OCI-LY1 (cell line): ENCODE measurements at regions not wholly inside any gene's neighbourhood (a gene's known extent, or its start where the extent isn't known, plus 50 kb on each side); places are given as distances from the start of the nearest gene placed in this dataset.

Experiments used
- H2AFZ ChIP-seq: fragments of 200-600 bp; sonication (generic), shearing (Covaris generic); 2 replicates; pipeline ENCODE4 v1.6.0; 2014; ENCODE audit warnings: antibody characterized with exemption, mild to moderate bottlenecking, low read length
- H3F3A ChIP-seq: fragments of 200-600 bp; sonication (generic), shearing (Covaris generic); 2 replicates; pipeline ENCODE4 v1.6.0; 2014; ENCODE audit warnings: mild to moderate bottlenecking, antibody characterized with exemption, low read length, moderate library complexity; ENCODE audit not compliant: insufficient read depth
- H3K27ac ChIP-seq: fragments of 200-600 bp; sonication (generic); 2 replicates; pipeline ENCODE4 v1.5.1; 2014; ENCODE audit warnings: low read length, mixed run types, mild to moderate bottlenecking, low read depth; ENCODE audit not compliant: poor library complexity, severe bottlenecking
- H3K27me3 ChIP-seq: fragments of 200-600 bp; sonication (generic); 2 replicates; pipeline ENCODE4 v1.6.0; 2014; ENCODE audit warnings: antibody characterized with exemption, mild to moderate bottlenecking, low read length, moderate library complexity; ENCODE audit not compliant: insufficient read depth
- H3K36me3 ChIP-seq: fragments of 200-600 bp; sonication (generic); 2 replicates; pipeline ENCODE4 v1.6.1; 2014; ENCODE audit warnings: mild to moderate bottlenecking, antibody characterized with exemption, low read length, moderate library complexity, mixed read lengths; ENCODE audit not compliant: insufficient read depth
- H3K4me1 ChIP-seq: fragments of 200-600 bp; sonication (generic); 2 replicates; pipeline ENCODE4 v1.5.1; 2014; ENCODE audit warnings: mild to moderate bottlenecking, low read length, moderate library complexity; ENCODE audit not compliant: insufficient read depth, severe bottlenecking
- H3K4me2 ChIP-seq: fragments of 200-600 bp; sonication (generic), shearing (Covaris generic); 2 replicates; pipeline ENCODE4 v1.6.1; 2014; ENCODE audit warnings: low read length
- H3K4me3 ChIP-seq: fragments of 200-600 bp; sonication (generic); 2 replicates; pipeline ENCODE4 v1.5.1; 2014; ENCODE audit warnings: low read length, low read depth, mild to moderate bottlenecking, mixed read lengths; ENCODE audit not compliant: poor library complexity, severe bottlenecking
- H3K79me2 ChIP-seq: fragments of 200-600 bp; shearing (Covaris generic); 2 replicates; pipeline ENCODE4 v1.6.1; 2016; ENCODE audit warnings: mixed run types, low read length, mixed read lengths; ENCODE audit not compliant: insufficient read depth
- H3K9ac ChIP-seq: fragments of 200-600 bp; sonication (generic), shearing (Covaris generic); 2 replicates; pipeline ENCODE4 v1.6.1; 2014; ENCODE audit warnings: mild to moderate bottlenecking, low read length, mixed read lengths
- H3K9me2 ChIP-seq: fragments of 200-600 bp; sonication (generic), shearing (Covaris generic); 2 replicates; pipeline ENCODE4 v1.6.1; 2014; ENCODE audit warnings: low read depth, mild to moderate bottlenecking, low read length, mixed read lengths
- H3K9me3 ChIP-seq: fragments of 200-600 bp; shearing (Covaris generic); 2 replicates; pipeline ENCODE4 v1.6.1; 2014; ENCODE audit warnings: low read length, mixed read lengths
- H4K20me1 ChIP-seq: fragments of 200-600 bp; sonication (generic), shearing (Covaris generic); 2 replicates; pipeline ENCODE4 v1.6.0; 2016; ENCODE audit warnings: mild to moderate bottlenecking, low read length; ENCODE audit not compliant: insufficient read depth
- EZH2 ChIP-seq: fragments of 200-600 bp; sonication (generic), shearing (Covaris generic); IDR thresholded peaks from 2 replicates; pipeline ENCODE4 v1.8.0; 2017; ENCODE audit warnings: borderline replicate concordance, mixed run types, mild to moderate bottlenecking, antibody characterized with exemption, low read length, moderate library complexity, mixed read lengths
- TF ChIP-seq, protein P1 (sequence below): fragments of 200-600 bp; sonication (generic), shearing (Covaris generic); IDR thresholded peaks from 2 replicates; pipeline ENCODE4 v1.5.1; 2017; ENCODE audit warnings: mild to moderate bottlenecking, antibody characterized with exemption, low read length, moderate library complexity, mixed read lengths

DNA sequence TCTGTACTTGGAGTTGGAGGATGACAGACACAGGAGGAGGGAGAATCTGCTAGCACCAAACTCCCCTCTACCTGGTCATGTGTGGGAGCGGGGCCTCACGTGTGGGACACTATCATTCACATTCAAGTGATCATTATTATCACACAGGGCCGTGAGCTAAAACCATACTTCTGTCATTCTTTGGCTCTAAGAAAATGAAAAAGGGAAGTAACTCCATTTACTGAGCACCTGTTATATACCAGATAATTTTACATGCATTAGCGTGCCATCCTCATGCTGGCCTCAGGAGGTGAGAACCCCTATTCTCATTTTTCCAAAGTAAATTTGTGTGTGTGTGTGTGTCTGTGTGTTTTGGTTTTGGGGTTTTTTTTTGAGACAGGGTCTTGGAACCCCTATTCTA, 150.1 kb downstream of the GLI2 start:
- H3K4me1 ChIP-seq, result no peaks in the 10 kb centered on the region
- H3K4me3 ChIP-seq, result no peak overlapping the region
- H3K9me3 ChIP-seq, result no peaks in the 10 kb centered on the region
- H3K9me2 ChIP-seq, result no peaks in the 10 kb centered on the region
- no peaks in the 10 kb centered on the region for H4K20me1 ChIP-seq
- no peak overlapping the region for H3K27ac ChIP-seq
- no peaks in the 10 kb centered on the region for H3K79me2 ChIP-seq
- no peak overlapping the region for H2AFZ ChIP-seq
- H3K27me3 ChIP-seq, result peaks cover 4% of the 10 kb centered on the region; the same call in 1 of the 2 replicates
- no peaks in the 10 kb centered on the region for H3F3A ChIP-seq
- H3K4me2 ChIP-seq, result no peak overlapping the region
- no peaks in the 10 kb centered on the region for H3K36me3 ChIP-seq
- no peak overlapping the region for H3K9ac ChIP-seq
- TF ChIP-seq EZH2, result no peak
- TF ChIP-seq, protein P1, sequence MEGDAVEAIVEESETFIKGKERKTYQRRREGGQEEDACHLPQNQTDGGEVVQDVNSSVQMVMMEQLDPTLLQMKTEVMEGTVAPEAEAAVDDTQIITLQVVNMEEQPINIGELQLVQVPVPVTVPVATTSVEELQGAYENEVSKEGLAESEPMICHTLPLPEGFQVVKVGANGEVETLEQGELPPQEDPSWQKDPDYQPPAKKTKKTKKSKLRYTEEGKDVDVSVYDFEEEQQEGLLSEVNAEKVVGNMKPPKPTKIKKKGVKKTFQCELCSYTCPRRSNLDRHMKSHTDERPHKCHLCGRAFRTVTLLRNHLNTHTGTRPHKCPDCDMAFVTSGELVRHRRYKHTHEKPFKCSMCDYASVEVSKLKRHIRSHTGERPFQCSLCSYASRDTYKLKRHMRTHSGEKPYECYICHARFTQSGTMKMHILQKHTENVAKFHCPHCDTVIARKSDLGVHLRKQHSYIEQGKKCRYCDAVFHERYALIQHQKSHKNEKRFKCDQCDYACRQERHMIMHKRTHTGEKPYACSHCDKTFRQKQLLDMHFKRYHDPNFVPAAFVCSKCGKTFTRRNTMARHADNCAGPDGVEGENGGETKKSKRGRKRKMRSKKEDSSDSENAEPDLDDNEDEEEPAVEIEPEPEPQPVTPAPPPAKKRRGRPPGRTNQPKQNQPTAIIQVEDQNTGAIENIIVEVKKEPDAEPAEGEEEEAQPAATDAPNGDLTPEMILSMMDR, result no peak

DNA sequence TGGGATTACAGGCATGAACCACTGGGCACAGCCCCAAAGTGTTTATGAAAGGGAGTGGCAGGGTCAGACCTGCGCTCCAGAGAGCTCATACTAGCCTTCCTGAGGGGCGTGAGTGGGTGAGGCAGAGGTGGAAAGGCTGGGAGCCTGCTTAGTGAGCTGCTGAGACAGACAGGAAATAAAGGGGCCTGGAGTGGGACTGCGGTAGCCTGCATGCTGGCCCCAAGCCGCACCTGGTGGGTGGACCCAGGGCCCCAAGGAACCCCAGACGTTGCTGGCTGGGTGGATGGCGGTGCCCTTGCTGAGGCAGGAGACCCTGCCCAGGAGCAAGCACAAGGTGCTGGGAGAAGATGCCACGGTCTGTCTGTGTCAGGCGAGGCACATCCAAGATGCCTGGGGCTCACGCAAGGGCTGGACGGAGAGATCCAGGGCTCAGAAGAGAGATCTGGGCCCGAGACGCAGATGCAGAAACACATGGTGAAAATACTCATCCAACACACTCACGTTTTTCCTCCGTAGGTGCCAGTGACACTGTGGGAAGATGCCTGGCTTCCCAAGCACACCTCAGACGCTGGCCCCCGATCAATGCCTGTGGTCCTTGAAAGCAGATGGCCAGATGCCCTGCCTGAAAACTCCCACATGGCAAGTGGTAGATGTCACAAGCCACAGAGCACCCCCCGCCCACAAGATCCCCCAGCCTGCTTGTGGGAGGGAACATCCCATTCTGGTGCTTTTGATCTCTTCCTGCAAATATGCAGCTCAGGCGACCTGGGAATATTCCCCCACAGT, 151.1 kb downstream of the GLI2 start:
- H2AFZ ChIP-seq, result no peak overlapping the region
- no peak overlapping the region for H3K9ac ChIP-seq
- no peak overlapping the region for H3K4me2 ChIP-seq

DNA sequence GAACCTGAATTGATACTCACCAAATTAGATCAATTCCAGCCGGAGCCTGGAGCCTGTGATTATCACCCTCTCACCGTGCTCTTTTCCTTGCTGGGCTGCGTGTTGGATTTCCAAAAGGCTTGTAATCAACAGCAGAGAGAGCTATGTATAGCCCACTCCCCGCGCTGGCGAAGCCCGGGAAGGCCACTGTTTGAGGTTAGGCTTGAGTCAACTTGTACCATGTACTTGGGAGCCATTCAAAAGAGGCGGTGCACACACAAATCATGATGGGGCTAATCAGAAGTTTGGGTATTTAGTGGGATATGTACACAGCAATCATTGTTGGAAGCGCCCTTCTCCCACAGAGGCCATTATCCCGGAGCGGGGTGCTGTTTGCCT, 151.6 kb downstream of the GLI2 start:
- H3K4me2 ChIP-seq, result no peak overlapping the region
- no peak overlapping the region for H3K9ac ChIP-seq
- H3K4me1 ChIP-seq, result no peaks in the 10 kb centered on the region
- H3K27ac ChIP-seq, result no peak overlapping the region
- H3K27me3 ChIP-seq, result peaks cover 4% of the 10 kb centered on the region; the same call in 1 of the 2 replicates
- no peak overlapping the region for H3K4me3 ChIP-seq
- TF ChIP-seq, protein P1, result no peak
- H3K9me2 ChIP-seq, result no peaks in the 10 kb centered on the region
- no peaks in the 10 kb centered on the region for H3F3A ChIP-seq
- no peaks in the 10 kb centered on the region for H3K36me3 ChIP-seq
- no peaks in the 10 kb centered on the region for H3K9me3 ChIP-seq
- no peaks in the 10 kb centered on the region for H4K20me1 ChIP-seq
- no peak overlapping the region for H2AFZ ChIP-seq
- H3K79me2 ChIP-seq, result no peaks in the 10 kb centered on the region

More for the DNA sequence above, 151.1 kb downstream of the GLI2 start:
- Histone ChIP-seq H3K4me3 (no peak overlapping the region), H3K27me3 (peaks cover 4% of the 10 kb centered on the region; the same call in 1 of the 2 replicates), H4K20me1 (no peaks in the 10 kb centered on the region), H3K9me2 (no peaks in the 10 kb centered on the region), H3K79me2 (no peaks in the 10 kb centered on the region), H3K36me3 (no peaks in the 10 kb centered on the region), H3K4me1 (no peaks in the 10 kb centered on the region), H3F3A (no peaks in the 10 kb centered on the region), H3K9me3 (no peaks in the 10 kb centered on the region), H3K27ac (no peak overlapping the region)
- TF ChIP-seq EZH2, result no peak
- TF ChIP-seq, protein P1, result no peak
